ENCODE measurements at regions not wholly inside any gene's neighbourhood (a gene's known extent, or its start where the extent isn't known, plus 50 kb on each side); places are given as distances from the start of the nearest gene placed in this dataset.
"Not testable (repeated sequence)": the region's sequence is repeated elsewhere in the genome, so short reads cannot be mapped to it uniquely, and the experiment has no call there.

- DNase-seq, result no peak
Measured at GRCh38 chr6:121770943-121771342, 335.5 kb downstream of the GJA1 start.

- DNase-seq, result no peak
Measured at GRCh38 chr6:121771937-121772720, 336.7 kb downstream of the GJA1 start.

- no peak for DNase-seq
Measured at GRCh38 chr6:121776054-121776453, 340.6 kb downstream of the GJA1 start.

DNA sequence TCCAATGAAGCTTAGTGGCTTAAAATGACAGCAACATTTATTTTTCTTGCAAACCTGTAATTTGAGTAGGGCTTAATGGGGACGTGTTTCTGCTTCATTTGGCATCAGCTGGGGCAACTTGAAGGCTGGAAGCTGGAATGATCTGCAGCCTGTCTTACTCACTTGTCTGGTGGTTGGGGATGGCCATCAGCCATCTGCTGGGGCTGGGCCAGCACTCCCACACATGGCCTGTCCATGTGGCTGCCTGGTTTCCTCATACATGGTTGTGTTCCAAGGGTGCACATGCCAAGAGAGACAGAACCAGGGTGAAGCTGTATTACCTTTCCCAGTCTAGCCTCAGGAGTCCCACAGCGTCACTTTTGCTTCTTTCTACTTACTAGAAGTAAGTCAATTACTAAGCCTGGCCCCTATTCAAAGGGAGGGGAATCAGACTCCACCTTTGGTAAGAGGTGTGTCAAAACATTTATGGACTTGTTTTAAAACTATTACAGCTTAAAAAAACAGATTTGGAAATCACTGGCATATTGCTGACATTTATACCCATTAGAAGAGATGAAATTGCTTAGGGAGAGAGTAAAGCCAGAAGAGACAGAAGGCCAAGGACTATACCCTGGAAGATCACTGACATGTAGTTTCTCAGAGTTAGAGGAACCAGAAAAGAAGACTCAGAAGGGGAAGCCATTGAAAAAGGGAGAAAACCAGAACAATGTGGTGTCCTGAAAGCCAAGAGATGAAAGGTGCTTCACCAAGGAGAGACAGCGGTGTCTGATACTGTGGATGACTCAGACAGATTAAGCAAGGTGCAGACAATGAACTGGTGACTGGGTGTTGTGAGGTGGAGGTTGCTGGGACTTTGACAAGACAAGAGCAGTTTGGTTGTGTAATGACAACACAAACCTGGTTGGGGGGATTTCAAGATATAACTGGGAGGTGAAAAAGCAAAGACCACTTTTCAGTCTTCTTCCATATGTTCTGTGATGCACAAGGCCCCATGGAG, 345.2 kb downstream of the GJA1 start:
- no peak for DNase-seq

GRCh38 chr6:121791396-121792315, 356.2 kb downstream of the GJA1 start:
- no peak for DNase-seq

DNA sequence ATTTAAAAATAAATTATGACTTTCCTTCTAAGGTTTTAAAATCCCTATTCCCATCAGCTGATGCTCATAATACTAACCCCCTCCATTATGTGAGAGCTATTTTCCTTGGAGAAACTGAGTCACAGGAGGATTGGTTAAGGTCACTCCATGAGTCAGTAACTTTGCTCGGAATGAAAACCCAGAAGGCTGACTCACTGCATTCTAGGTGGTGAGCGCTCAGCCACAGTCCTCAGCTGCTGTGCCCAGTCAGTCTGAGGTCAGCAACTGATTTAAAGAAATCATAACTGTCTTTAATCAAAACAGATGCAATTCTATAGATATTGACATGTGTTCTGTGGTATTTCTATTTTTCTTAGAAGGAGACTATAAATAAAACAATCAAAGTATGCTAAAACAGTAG, 359.2 kb downstream of the GJA1 start:
- DNase-seq, result peak; percentile 7

DNA sequence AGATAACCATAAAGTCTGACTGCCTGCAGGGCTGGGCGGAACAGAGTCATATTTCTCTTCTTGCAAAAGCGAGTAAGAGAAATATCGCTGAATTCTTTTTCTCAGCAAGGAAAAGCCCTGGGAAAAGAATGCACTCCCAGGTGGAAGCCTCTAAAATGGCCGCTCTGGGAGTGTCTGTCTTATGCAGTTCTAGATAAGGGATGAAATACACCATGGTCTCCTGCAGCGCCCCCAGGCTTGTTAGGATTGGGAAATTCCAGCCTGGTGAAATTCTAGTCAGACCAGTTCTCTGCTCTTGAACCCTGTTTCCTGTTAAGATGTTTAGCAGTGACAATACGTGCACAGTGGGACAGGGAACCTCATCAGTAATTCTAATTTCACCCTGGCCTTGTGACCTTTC, 362.2 kb downstream of the GJA1 start:
- DNase-seq, result not testable (repeated sequence)

DNA sequence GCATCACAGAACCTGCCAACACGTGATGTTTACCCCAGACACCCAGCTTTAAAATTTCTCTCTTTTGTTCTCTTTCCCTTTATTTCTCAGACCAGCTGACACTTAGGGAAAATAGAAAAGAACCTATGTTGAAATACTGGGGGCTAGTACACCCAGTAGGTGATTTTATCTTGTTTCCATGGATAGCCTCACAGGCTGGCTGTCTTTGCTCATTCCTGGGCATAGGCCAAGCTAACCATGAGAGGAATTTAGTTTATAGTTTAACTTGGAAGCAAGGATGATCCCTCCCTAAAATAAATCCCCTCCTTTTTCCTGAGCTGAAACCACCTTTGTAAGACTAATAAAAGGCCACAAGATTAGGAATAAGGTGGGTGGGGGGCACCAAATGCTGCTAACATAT, 362.7 kb downstream of the GJA1 start:
- not testable (repeated sequence) for DNase-seq

DNA sequence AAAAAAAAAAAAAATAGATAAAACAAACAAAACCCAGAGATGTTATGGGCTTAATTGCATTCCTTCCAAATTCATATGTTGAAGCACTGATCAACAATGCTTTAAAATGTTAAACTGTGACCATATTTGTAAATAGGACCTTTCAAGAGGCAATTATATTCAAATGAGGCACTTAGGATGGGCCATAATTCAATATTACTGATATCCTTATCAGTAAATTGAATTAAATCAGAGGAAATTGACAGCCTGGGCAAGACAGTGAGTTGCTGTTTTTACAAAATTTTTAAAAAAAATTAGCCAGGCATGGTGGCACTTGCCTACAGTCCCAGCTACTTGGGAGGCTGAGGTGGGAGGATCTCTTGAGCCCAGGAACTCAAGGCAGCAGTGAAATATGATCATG, 364.1 kb downstream of the GJA1 start:
- no peak for DNase-seq

GRCh38 chr6:121800047-121800446, 364.6 kb downstream of the GJA1 start:
- DNase-seq, result no peak

DNA sequence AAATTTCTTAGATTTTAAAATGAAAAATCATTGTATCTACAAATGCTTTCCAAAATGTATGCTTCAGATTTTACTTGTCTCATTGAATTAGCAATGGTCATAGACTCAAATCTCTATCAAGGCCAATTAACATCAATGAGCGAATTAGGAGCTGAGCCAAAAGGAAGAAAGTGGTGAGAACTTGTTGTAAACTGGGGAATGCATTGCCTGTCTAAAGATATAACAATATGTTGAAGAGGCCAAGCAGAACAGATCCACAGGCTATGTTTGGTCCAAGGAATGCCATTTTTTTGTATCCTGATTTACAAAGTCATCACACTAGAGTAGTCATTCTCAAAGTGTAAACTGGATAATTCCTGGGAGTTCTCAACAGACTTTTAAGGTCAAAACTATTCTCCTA, 370.7 kb downstream of the GJA1 start:
- DNase-seq, result no peak

DNA sequence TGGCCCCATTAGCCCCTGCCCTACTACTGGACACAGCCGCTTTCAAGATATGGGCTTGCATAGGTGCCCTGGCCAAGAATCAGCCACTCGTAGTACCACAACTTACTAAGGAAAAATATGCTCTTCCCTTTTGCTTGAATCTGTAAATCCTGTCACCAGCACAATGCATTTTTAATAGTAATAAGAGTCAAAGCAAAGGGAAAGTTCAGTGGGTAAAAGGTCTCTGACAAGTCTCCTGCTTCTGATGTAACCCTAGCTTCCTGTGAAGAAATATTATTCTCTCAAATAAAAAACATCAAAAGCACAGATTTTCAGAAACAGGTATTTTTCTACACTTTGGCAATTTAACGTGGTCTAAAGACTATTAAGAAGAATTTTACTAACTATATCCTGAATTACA, 373.8 kb downstream of the GJA1 start:
- no peak for DNase-seq

- no peak for DNase-seq
Measured at GRCh38 chr6:121810158-121811032, 374.9 kb downstream of the GJA1 start.

DNA sequence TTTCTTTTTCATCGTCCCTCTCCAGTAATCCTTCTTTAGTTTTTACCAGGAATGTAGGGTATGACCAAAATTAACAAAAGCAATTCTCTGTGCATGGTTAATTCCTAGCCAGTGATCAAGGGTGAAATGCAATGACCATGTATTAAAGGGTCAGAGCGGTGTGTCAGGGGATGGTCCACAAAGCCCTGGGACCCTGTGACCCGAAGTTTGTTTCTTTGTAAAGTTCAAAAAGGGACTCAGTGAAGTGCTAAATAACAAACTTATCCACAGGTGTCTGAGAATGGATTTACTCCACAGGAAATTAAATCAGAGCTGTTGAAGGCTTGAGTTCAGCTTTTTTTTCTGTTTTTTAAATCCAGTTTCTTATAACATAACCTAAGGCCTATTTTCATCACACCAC, 375.7 kb downstream of the GJA1 start:
- DNase-seq, result no peak

DNA sequence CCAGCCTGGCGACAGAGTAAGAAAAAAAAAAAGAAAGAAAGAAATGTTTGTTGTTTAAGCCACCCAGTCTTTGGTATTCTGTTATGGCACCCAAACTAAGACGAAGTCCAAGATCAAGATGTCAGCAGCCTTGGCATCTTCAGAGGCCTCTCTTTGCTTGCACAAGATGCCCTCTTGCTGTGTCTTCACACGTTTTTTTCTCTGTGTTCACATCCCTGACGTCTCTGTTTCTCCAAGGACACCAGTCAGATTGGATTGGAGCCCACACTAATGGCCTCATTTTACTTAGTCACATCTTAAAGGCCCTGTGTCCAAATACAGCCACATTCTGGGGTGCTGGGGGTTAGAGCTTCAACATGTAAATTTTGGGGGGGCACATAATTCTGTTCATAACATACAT, 380.9 kb downstream of the GJA1 start:
- DNase-seq, result no peak

DNA sequence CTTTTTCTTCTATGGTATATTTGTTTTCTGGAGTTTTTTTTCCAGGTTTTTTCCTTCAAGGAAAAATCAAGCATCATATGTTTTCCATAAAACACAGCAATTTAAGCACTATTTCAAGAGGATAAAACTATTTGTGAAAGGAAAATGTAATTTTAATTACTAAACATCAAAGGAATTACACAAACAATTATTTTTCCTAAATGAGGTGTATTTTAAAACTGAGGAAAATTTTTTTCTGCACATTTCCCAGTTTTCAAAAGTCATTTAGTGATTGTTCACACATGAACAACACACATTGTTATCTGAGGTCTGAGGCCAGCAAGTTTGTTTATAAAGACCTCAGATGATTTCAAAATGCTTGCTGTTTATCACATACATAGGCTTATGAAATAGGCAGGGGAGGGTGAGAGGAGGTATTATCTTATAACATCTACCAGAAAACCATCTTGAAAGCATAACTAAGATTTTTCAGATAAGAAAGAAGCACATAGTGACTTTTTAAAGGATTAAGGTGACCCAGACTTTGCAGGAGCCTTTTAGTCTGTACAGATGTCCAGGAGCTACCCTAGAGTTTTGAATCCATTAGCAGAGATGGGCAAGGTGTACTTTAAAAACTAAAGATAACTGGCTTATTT, 381.6 kb downstream of the GJA1 start:
- no peak for DNase-seq

GRCh38 chr6:121823437-121823851, 388.0 kb downstream of the GJA1 start:
- DNase-seq, result no peak

DNA sequence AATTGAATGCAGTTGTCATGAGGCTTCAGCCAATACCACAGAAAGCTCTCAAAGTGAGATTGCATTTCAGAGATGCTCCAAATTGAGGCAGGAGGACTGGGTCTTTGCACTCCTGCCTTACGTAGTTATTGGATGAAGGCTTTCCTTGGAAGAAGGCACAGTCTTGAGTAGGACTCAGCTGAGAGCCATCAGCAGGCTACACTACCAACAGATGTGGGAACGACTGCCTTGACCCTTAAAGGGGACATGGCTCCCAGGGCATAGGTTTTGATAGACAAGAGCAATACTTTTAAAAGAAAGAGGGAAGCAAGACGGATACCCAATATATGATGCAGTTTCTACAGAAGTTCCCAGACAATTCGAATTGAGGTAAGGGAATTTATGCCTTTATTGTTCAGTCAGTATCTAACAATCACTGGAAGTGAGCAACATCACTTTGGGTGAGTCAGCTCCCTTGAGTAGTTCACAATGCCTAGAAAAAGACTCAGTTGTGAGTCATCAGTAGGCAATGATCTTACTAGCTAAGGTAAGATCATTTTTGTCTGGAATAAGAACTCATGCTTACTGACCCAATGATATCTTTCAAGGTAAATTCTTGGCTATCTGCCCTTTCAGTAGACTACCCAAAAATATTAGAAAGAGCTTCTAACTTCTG, 390.8 kb downstream of the GJA1 start:
- no peak for DNase-seq

DNA sequence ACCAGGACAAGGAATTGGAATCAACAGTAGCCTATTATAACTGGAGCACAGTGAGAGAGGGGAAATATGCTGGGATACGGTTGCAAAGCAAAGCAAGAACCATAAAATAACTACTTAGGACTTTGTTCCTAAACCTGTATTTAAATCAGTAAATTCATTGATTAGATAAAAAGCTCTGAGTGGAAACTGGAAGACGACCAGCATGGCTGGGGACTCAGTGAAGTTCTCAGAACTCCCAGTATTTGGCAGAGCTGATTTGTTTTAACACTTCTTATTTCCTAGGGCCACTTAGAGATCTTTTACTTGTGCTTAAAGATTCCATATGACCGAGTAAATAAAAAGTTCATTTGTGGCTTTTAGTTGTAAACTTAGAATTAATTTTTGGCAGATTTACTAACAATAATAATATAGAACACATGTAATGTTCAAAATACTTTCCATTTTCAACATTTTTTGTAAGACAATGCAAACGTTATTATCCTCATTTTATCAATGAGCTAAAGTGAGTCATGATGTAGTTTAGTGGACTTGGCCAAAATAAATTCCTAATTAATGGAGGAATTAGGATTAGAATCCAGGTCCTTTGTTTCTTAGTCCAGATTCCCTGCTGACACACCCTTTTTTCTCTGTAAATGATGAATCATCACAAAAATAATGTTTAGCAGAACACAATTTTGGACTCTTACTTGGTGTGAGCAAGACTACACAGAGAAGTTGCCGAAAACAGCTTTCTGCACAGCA, 392.9 kb downstream of the GJA1 start:
- DNase-seq, result no peak

DNA sequence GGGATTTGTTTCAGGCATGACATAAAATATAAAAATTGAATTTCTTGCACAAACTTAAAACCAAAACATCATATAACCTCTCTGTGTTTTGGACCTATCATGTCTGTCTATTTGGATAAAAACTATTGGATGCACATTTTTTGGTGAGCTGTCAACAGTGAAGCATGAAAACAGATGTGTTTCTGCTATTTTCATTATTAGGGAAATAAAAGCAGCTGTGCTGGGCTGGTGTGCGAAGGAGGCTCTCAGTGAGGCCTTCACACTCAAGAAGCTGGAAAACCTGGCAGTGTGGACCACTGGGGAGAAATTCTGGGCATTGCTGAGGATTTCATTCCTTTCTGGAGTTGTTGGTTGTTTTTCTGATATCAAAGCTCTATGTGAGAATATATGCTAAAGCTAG, 395.3 kb downstream of the GJA1 start:
- DNase-seq, result no peak

All from NK-92 treated with Interleukin-12 subunit alpha and Interleukin-12 subunit beta, amount 100 ng/mL, for 24 hours (cell line).